ENCODE measurements at regions not wholly inside any gene's neighbourhood (a gene's known extent, or its start where the extent isn't known, plus 50 kb on each side); places are given as distances from the start of the nearest gene placed in this dataset.
"Not testable (repeated sequence)": the region's sequence is repeated elsewhere in the genome, so short reads cannot be mapped to it uniquely, and the experiment has no call there.

- DNase-seq (ENCODE audit: low read depth) = no peak
Measured at GRCh38 chr2:83155826-83156225, 1303.3 kb downstream of the SUCLG1 start.

- DNase-seq (ENCODE audit: low read depth) = no peak
Measured at GRCh38 chr2:83143946-83144345, 1315.1 kb downstream of the SUCLG1 start.

GRCh38 chr2:83142934-83143333 is 1316.1 kb downstream of the SUCLG1 start:
- DNase-seq (ENCODE audit: low read depth) = no peak

- DNase-seq (ENCODE audit: low read depth) = no peak
Measured at GRCh38 chr2:83115606-83116005, 1343.5 kb downstream of the SUCLG1 start.

- no peak for DNase-seq (ENCODE audit: low read depth)
Measured at GRCh38 chr2:83115155-83115554, 1343.9 kb downstream of the SUCLG1 start.

GRCh38 chr2:83113953-83114352 is 1345.1 kb downstream of the SUCLG1 start:
- no peak for DNase-seq (ENCODE audit: low read depth)

GRCh38 chr2:83112858-83113257 is 1346.2 kb downstream of the SUCLG1 start:
- no peak for DNase-seq (ENCODE audit: low read depth)

GRCh38 chr2:83109284-83109683 is 1349.8 kb downstream of the SUCLG1 start:
- DNase-seq (ENCODE audit: low read depth) = no peak

- no peak for DNase-seq (ENCODE audit: low read depth)
Measured at GRCh38 chr2:83106853-83107252, 1352.2 kb downstream of the SUCLG1 start.

- DNase-seq (ENCODE audit: low read depth) = no peak
Measured at GRCh38 chr2:83104202-83104601, 1354.9 kb downstream of the SUCLG1 start.

GRCh38 chr2:83103613-83104012 is 1355.5 kb downstream of the SUCLG1 start:
- no peak for DNase-seq (ENCODE audit: low read depth)

GRCh38 chr2:83089051-83089450 is 1370.0 kb downstream of the SUCLG1 start:
- DNase-seq (ENCODE audit: low read depth) = not testable (repeated sequence)

- DNase-seq (ENCODE audit: low read depth) = no peak
Measured at GRCh38 chr2:83085869-83086268, 1373.2 kb downstream of the SUCLG1 start.

GRCh38 chr2:83081826-83082690 is 1377.0 kb downstream of the SUCLG1 start:
- no peak for DNase-seq (ENCODE audit: low read depth)

- no peak for DNase-seq (ENCODE audit: low read depth)
Measured at GRCh38 chr2:83079007-83079406, 1380.1 kb downstream of the SUCLG1 start.

GRCh38 chr2:83072767-83073166 is 1386.3 kb downstream of the SUCLG1 start:
- no peak for DNase-seq (ENCODE audit: low read depth)

- DNase-seq (ENCODE audit: low read depth) = no peak
Measured at GRCh38 chr2:83071914-83072313, 1387.2 kb downstream of the SUCLG1 start.

GRCh38 chr2:83071352-83071751 is 1387.7 kb downstream of the SUCLG1 start:
- no peak for DNase-seq (ENCODE audit: low read depth)

GRCh38 chr2:83069724-83070123 is 1389.4 kb downstream of the SUCLG1 start:
- DNase-seq (ENCODE audit: low read depth) = no peak

- no peak for DNase-seq (ENCODE audit: low read depth)
Measured at GRCh38 chr2:83068714-83069113, 1390.4 kb downstream of the SUCLG1 start.

- no peak for DNase-seq (ENCODE audit: low read depth)
Measured at GRCh38 chr2:83067947-83068346, 1391.1 kb downstream of the SUCLG1 start.

- no peak for DNase-seq (ENCODE audit: low read depth)
Measured at GRCh38 chr2:83063933-83064332, 1395.1 kb downstream of the SUCLG1 start.

- DNase-seq (ENCODE audit: low read depth) = no peak
Measured at GRCh38 chr2:83063511-83063910, 1395.6 kb downstream of the SUCLG1 start.

- DNase-seq (ENCODE audit: low read depth) = no peak
Measured at GRCh38 chr2:83058683-83059082, 1400.4 kb downstream of the SUCLG1 start.

All from T follicular helper cell (primary cell).